ENCODE measurements at regions not wholly inside any gene's neighbourhood (a gene's known extent, or its start where the extent isn't known, plus 50 kb on each side); places are given as distances from the start of the nearest gene placed in this dataset.

GRCh38 chr12:42683933-42684801 lies 94.6 kb upstream of the PRICKLE1 start:
- H3K27me3 ChIP-seq (ENCODE audit: insufficient read depth, low read length, poor library complexity, severe bottlenecking): no peaks in the 10 kb centered on the region
- H3F3A ChIP-seq (ENCODE audit: low read depth): no peaks in the 10 kb centered on the region
- H4K20me1 ChIP-seq (ENCODE audit: insufficient read depth, low read length, poor library complexity, severe bottlenecking): no peaks in the 10 kb centered on the region
- H3K36me3 ChIP-seq (ENCODE audit: insufficient read depth, low read length): no peaks in the 10 kb centered on the region
- no peaks in the 10 kb centered on the region for H3K4me1 ChIP-seq (ENCODE audit: insufficient read depth, low read length, poor library complexity, severe bottlenecking)
- no peak overlapping the region for H3K9ac ChIP-seq (ENCODE audit: low read depth, low read length, poor library complexity, severe bottlenecking)
- no peak overlapping the region for H3K4me3 ChIP-seq (ENCODE audit: low read length, poor library complexity, severe bottlenecking)
- TF ChIP-seq EZH2phosphoT487 (IDR thresholded peaks at IDR 0.05; ENCODE audit: borderline replicate concordance): no peak
- no peak for TF ChIP-seq CTCF (conservative IDR thresholded peaks at IDR 0.05; ENCODE audit: low read length)
- no peaks in the 10 kb centered on the region for H3K9me2 ChIP-seq (replicated peaks; ENCODE audit: low read depth, low read length)
- no peak overlapping the region for H3K4me2 ChIP-seq (ENCODE audit: low read depth, low read length, poor library complexity, severe bottlenecking)
- H2AFZ ChIP-seq (ENCODE audit: low read length): no peak overlapping the region
- no peaks in the 10 kb centered on the region for H3K79me2 ChIP-seq (ENCODE audit: insufficient read depth, low read length)
- H3K9me3 ChIP-seq (ENCODE audit: insufficient read depth, low read depth, low read length): no peaks in the 10 kb centered on the region

- H3K79me2 ChIP-seq (ENCODE audit: insufficient read depth, low read length): no peaks in the 10 kb centered on the region
- no peaks in the 10 kb centered on the region for H4K20me1 ChIP-seq (ENCODE audit: insufficient read depth, low read length, poor library complexity, severe bottlenecking)
- no peaks in the 10 kb centered on the region for H3K4me1 ChIP-seq (ENCODE audit: insufficient read depth, low read length, poor library complexity, severe bottlenecking)
- H3K9ac ChIP-seq (ENCODE audit: low read depth, low read length, poor library complexity, severe bottlenecking): no peak overlapping the region
- TF ChIP-seq CTCF (conservative IDR thresholded peaks at IDR 0.05; ENCODE audit: low read length) (no peak), EZH2phosphoT487 (IDR thresholded peaks at IDR 0.05; ENCODE audit: borderline replicate concordance) (no peak)
- no peaks in the 10 kb centered on the region for H3K9me3 ChIP-seq (ENCODE audit: insufficient read depth, low read depth, low read length)
- H3K4me2 ChIP-seq (ENCODE audit: low read depth, low read length, poor library complexity, severe bottlenecking): no peak overlapping the region
- H3F3A ChIP-seq (ENCODE audit: low read depth): no peaks in the 10 kb centered on the region
- H3K9me2 ChIP-seq (replicated peaks; ENCODE audit: low read depth, low read length): no peaks in the 10 kb centered on the region
- H3K36me3 ChIP-seq (ENCODE audit: insufficient read depth, low read length): no peaks in the 10 kb centered on the region
- no peaks in the 10 kb centered on the region for H3K27me3 ChIP-seq (ENCODE audit: insufficient read depth, low read length, poor library complexity, severe bottlenecking)
- H2AFZ ChIP-seq (ENCODE audit: low read length): no peak overlapping the region
- H3K4me3 ChIP-seq (ENCODE audit: low read length, poor library complexity, severe bottlenecking): no peak overlapping the region
These were observed 93.7 kb upstream of the PRICKLE1 start for GRCh38 chr12:42683266-42683665.

- no peak overlapping the region for H2AFZ ChIP-seq (ENCODE audit: low read length)
These were observed 89.9 kb upstream of the PRICKLE1 start for GRCh38 chr12:42679466-42679865.

More at GRCh38 chr12:42679466-42679865, 89.9 kb upstream of the PRICKLE1 start:
- Histone ChIP-seq H3K9ac (ENCODE audit: low read depth, low read length, poor library complexity, severe bottlenecking) (no peak overlapping the region), H4K20me1 (ENCODE audit: insufficient read depth, low read length, poor library complexity, severe bottlenecking) (no peaks in the 10 kb centered on the region), H3K4me2 (ENCODE audit: low read depth, low read length, poor library complexity, severe bottlenecking) (no peak overlapping the region), H3K36me3 (ENCODE audit: insufficient read depth, low read length) (no peaks in the 10 kb centered on the region), H3K9me2 (replicated peaks; ENCODE audit: low read depth, low read length) (no peaks in the 10 kb centered on the region), H3K9me3 (ENCODE audit: insufficient read depth, low read depth, low read length) (no peaks in the 10 kb centered on the region), H3K4me1 (ENCODE audit: insufficient read depth, low read length, poor library complexity, severe bottlenecking) (no peaks in the 10 kb centered on the region), H3K27me3 (ENCODE audit: insufficient read depth, low read length, poor library complexity, severe bottlenecking) (no peaks in the 10 kb centered on the region), H3K4me3 (ENCODE audit: low read length, poor library complexity, severe bottlenecking) (no peak overlapping the region), H3F3A (ENCODE audit: low read depth) (no peaks in the 10 kb centered on the region), H3K79me2 (ENCODE audit: insufficient read depth, low read length) (no peaks in the 10 kb centered on the region)
- TF ChIP-seq CTCF (conservative IDR thresholded peaks at IDR 0.05; ENCODE audit: low read length) (no peak), EZH2phosphoT487 (IDR thresholded peaks at IDR 0.05; ENCODE audit: borderline replicate concordance) (no peak)
